HG03025 (cell line): ENCODE measurements at regions not wholly inside any gene's neighbourhood (a gene's known extent, or its start where the extent isn't known, plus 50 kb on each side); places are given as distances from the start of the nearest gene placed in this dataset.

ENCODE experiments used
- ATAC-seq: cut with Tn5 transposase; IDR thresholded peaks from one replicate; pipeline ENCODE4 v1.9.1; 2021; ENCODE audit warnings: mild to moderate bottlenecking, moderate library complexity; ENCODE audit not compliant: unreplicated experiment, low FRiP score

DNA sequence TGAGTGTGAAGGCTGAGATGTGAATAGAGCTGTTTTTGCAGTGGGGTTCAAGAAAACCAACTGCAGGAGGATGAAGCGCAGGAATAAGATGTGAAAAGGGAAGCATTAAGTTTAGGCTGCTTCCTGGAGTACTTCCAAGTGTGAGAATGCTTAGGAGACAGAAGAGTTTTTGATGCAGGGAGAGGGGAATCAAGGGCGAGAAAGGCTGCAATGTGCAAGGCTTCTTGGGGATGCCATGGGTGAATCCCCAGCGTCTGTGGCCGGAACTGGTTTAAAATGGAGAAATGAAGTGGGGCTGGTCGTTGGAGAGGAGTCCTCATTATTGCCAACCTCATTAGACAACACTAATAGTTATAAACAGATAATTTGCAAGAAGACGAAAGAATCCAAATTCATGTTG lies 764.9 kb downstream of the LIG4 start:
- ATAC-seq: no peak

DNA sequence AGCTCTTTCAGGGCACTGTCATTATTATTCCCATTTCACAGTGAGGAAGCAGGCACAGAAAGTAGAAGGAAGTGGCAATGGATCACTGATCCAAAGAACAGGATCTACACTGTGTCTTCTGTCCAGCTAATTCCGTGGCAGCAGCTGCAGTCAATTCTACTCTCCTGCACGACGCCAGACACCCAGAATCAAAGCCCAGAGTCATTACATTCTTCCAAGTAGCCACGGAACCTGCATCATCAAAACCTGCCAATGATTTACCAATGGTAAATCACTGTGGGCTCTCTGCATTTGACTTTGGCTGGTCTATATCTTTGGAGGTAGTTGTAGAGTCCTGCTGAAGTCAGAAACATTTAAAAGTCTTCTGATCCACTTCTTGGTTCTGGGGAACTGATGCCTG lies 767.7 kb downstream of the LIG4 start:
- ATAC-seq: no peak

- ATAC-seq: no peak
These were observed 774.1 kb downstream of the LIG4 start for GRCh38 chr13:107441279-107441678.

GRCh38 chr13:107438251-107438650 lies 777.1 kb downstream of the LIG4 start:
- ATAC-seq: no peak

GRCh38 chr13:107434347-107434746 lies 781.0 kb downstream of the LIG4 start:
- no peak for ATAC-seq

GRCh38 chr13:107427536-107427935 lies 787.8 kb downstream of the LIG4 start:
- no peak for ATAC-seq

GRCh38 chr13:107422421-107422820 lies 792.9 kb downstream of the LIG4 start:
- no peak for ATAC-seq

- no peak for ATAC-seq
These were observed 793.4 kb downstream of the LIG4 start for GRCh38 chr13:107421951-107422350.

DNA sequence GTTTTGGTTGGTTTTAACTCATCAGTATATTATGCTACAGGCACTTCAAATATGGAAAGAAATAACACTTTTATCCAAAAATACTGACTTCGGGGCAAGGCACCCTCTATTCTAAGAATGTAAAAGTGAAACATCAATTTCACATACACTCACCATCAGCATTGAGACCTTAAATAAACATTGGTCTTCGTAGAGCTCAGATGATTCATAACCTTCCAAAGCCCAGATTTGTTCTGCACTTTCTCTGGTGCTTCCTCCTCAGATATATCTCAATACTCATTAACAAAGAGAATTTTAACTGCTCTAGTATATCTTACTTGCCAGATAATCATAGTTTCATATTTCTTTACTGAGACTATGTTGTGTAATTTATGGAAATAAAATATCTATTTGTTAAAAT lies 794.3 kb downstream of the LIG4 start:
- no peak for ATAC-seq

- ATAC-seq: no peak
These were observed 802.3 kb downstream of the LIG4 start for GRCh38 chr13:107413005-107413404.

- ATAC-seq: no peak
These were observed 808.3 kb downstream of the LIG4 start for GRCh38 chr13:107407074-107407473.

GRCh38 chr13:107395927-107396662 lies 819.2 kb downstream of the LIG4 start:
- no peak for ATAC-seq

DNA sequence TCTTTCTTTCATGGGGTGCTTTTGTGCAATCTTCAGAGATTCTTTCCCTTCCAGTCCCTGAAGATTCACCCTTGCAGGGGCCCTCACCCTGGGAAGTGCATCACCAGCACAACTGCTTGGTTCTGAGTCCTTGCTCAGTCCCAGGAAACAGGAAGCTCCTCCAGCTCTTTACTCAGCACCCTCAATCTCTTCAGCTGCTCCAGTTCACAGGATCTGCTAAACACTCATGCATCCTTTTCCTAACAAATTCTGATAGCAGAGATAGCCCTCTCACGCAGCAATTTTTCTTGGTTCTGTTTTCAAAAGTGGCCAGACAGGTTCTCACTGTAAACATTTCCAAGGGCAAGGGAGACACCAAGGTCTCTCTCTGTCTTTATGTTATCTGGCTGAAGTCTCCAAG lies 823.1 kb downstream of the LIG4 start:
- ATAC-seq: no peak

- ATAC-seq: no peak
These were observed 819.6 kb upstream of the ARGLU1 start for GRCh38 chr13:107387525-107387924.

DNA sequence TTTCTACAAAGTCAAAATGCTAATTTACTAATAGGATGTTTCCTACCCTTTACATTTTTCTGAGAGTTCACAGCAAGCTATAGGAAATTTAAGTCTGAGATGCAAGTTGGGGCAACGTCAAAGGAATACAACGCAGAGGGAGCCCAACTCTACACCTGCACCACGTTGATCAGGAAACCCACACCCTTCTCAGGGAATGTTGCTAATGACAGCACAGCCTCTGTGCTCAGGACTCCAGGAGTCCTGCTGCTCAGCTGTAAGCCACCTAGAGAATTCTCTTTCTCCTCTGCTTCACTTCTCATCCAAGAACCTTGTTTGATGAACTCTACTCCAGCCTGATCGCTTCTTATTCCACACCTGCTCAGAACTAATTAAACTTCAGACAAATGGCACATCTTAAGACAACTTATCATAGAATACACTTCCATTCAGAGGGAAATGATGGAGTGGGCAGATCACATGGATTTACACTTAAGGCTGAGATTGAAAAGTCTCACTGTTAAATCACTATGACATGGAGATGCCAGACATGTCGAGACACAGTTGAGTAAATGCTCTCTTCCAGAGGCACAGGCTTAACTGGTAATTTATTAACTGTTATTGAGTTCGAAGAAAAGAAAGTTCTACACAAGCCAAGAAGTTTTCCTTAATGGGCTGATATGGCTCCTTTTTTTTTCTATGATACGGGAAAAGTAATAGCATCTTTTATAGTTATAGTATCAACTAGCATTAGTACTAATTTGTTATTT lies 811.6 kb upstream of the ARGLU1 start:
- ATAC-seq: no peak

DNA sequence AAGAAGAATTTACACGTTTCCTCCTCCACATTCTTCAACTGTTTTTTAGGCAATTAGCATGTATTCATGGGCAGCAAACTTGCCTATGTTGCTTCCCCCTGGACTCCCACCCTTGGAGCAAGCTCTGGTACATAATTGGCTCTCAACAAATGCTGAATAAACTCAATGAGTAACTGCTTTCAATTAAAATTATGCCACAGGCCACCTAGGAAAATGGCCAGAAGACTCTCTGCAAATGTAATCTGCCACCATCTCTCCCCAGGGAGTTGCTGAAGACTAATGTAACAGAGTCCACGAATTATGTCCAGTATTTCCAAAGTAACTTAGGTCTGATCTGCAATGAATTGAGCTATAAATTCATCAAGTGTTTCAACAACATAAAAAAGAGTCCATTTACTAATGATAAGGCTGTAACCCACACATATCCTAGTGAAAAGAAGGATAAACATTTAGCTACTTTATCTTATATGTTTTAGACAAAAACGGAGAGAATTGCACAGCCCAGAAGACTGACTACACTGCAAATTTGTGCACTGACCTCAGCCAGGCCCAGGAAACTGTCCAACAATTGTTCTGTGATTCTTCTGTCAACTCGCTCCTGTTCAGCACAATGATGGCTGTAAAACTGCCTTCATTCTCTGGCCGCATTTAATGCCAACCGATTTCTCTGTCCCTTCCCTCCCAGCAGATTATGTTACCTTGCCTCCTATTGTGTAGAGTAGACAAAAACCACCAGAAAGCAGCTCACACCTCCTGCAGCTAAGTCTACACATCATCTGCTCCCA lies 808.6 kb upstream of the ARGLU1 start:
- ATAC-seq: no peak

- no peak for ATAC-seq
These were observed 807.9 kb upstream of the ARGLU1 start for GRCh38 chr13:107375701-107376340.

GRCh38 chr13:107374038-107374437 lies 806.1 kb upstream of the ARGLU1 start:
- no peak for ATAC-seq

DNA sequence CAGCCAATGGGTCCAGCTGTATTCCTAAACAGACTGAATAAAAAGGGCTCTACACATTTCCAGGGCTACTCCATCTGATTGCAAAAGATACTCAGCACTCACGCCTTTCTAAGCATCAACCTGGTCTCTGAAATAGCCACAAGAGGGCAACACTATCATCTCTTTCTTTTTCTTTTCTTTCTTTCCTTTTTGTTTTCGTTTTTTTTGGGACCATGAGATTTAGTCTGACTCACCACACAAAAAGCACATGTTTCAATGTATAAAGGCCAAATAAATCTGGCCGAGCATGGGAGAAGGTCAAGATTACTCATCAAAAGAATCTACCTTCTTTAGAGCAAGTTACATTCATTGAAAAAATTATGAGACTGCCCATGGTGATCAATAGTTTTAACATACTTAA lies 805.6 kb upstream of the ARGLU1 start:
- ATAC-seq: no peak

GRCh38 chr13:107370015-107370785 lies 802.3 kb upstream of the ARGLU1 start:
- no peak for ATAC-seq
